Stimulated activated CD8-positive, alpha-beta memory T cell treated with anti-CD3 and anti-CD28 coated beads, Interleukin-15, amount 100 ng/mL, for 48 hours (primary cell): ENCODE measurements at regions not wholly inside any gene's neighbourhood (a gene's known extent, or its start where the extent isn't known, plus 50 kb on each side); places are given as distances from the start of the nearest gene placed in this dataset.

ENCODE experiments used
- DNase-seq, 2 donors: peaks; one replicate each; pipeline ENCODE4 v3.0.0-alpha.2; 2020; ENCODE audit warnings: low read depth in 2 of 2

GRCh38 chr7:16014031-16014430 lies 327.5 kb upstream of the MEOX2 start:
- DNase-seq, result no peak

DNA sequence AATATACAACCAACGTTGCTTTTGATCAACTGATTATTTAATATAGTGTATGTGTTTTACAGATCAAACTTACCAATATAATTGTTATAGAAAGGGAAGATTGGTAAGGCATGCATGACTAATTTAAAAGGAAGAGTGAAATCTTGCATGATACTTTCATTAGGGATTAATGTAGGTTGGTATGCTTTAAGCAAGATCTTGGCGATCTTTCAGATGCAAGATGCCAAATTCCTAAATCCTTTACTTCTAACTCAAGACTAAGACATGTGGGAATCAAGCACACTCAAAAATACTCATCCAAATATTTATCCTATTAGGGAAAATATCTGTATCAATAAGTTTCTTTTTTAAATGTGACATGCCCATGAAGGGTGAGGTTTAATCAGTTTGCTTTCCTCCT lies 321.4 kb upstream of the MEOX2 start:
- no peak for DNase-seq

DNA sequence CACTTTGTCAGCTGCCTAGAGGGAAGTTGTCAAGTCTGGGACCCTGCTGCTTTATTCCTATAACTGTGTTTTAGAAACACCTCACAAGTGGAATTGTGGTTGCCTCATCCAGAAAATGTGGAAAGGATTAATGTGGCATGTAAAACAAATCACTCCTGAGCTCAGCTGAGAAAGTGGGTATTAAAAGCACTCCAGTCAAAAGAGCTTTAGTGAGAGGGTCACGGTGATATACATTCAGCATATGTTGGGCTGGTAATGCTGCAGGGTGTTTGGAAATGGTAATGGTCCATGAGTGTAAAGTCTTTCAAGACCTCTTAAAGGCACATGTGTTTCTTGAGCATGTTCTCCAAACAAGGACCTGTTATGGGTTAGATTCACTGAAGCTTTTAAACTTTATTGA lies 318.2 kb upstream of the MEOX2 start:
- DNase-seq, result no peak

- DNase-seq, result no peak
These were observed 315.0 kb upstream of the MEOX2 start for GRCh38 chr7:16001477-16001876.

GRCh38 chr7:15998617-15999016 lies 312.1 kb upstream of the MEOX2 start:
- DNase-seq, result no peak

- no peak for DNase-seq
These were observed 308.5 kb upstream of the MEOX2 start for GRCh38 chr7:15995027-15995426.

- DNase-seq, result no peak
These were observed 302.7 kb upstream of the MEOX2 start for GRCh38 chr7:15989194-15989593.

DNA sequence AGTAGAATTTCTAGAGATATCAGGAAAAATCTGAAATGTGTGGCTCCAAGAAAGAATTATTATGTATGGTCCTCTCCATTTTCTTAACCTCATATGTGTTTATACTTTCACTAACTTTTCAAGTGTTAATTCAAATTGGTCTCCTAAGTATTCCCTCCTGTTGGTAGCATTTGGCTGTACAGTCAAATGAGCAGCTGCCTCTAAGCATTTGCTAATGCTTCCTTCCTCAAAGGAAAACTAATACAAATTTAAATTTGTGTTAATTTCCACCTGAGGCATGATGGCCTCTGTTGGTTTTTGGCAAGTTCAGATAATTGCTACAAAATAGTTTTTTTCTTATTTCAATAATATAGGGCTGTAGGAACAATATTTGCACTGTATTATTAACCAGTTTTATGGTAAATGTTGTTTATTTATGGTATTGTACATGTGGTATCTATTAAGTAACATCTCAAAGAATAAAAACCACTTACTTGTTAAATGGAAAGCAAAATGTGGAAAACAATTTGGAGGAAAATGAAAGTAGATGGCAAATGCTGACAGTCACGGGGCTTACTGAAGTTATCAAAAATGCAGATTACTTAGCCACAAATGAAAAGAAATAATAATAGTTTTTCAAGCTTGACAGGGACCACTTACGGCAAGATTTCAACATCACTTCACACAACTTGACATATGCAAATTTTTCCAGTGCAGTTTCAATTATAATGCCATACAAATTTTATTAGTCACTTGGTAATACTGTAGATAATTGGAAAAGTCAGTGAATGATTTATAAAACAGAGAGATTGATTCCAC lies 299.3 kb upstream of the MEOX2 start:
- no peak for DNase-seq

DNA sequence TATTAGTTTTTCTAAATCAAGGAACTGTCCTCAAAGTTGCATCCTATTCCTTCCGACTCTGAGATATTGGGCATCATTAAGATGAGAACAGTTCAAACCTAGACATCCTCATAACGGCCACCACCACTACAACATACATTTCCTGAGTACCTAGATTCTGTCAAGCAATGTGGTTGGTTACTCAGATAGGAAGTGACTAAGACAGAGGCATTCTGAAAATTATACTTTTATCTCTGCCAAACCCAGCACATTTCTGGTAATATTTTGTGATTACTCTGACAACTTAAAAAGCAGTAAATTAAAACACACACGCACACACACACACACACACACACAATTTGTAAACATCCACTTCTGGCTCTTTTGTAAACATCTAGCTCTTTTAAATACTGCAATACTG lies 291.2 kb upstream of the MEOX2 start:
- DNase-seq, result no peak

DNA sequence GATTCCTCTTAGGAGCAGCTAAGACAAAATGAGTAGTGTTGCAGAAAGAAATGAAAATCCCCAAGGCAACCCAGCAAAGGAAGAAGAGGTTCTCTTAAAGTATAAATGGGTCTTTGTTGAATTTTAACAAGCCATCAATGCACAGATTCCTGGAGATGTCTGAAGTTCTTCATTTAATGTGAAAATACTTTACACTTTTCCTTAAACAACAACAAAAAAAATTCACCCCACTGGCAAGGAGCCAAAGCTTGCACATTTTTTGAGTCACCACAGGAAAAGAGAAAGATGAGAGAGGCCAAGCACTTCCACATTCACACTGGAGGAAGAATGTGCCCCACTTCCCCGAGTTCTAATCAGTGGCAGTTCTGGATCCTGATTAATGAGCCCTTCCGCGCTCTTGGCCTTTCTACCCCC lies 286.4 kb upstream of the MEOX2 start:
- DNase-seq, result no peak

GRCh38 chr7:15967551-15967950 lies 281.1 kb upstream of the MEOX2 start:
- DNase-seq, result no peak

DNA sequence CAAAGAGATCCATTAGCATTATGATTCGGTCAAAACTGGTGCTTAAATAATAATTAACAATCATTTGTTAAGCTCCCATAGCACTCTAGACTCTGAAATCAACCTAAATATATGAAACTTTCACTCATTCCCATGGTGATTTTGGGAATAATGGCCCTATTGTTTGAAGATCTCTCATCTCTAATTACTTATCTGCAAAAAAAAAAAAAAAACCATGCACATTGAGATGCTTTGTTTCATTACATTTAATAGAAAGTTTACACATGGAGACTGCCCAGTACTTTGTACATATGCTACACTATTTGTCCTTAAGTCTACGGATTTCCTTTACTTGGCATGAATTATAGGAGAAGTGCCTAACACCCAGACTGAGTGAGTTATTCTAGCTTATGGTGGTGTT lies 280.6 kb upstream of the MEOX2 start:
- no peak for DNase-seq

- no peak for DNase-seq
These were observed 276.7 kb upstream of the MEOX2 start for GRCh38 chr7:15963206-15963605.

- DNase-seq, result no peak
These were observed 268.3 kb upstream of the MEOX2 start for GRCh38 chr7:15954671-15955354.

- no peak for DNase-seq
These were observed 263.8 kb upstream of the MEOX2 start for GRCh38 chr7:15950299-15950698.

GRCh38 chr7:15947754-15948153 lies 261.3 kb upstream of the MEOX2 start:
- no peak for DNase-seq

GRCh38 chr7:15938115-15938514 lies 251.6 kb upstream of the MEOX2 start:
- DNase-seq, result no peak

DNA sequence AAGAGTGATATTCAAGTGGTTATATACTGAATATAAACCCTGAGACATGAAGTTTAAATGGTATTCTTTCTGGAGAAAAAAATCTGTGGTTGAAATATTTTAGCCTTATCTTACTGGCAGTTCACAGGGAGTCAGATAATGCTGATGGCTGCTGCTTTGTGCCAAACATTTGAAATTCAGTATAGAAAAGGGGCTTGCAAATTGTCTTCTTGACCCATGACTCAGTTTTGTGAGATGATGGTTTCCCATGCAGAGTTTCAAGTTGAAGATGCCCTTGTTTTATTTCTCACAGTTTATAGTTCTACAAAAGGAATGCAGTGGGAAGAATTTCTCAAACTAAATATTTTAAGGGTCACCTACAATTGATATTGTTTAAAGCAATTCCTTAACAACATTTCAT lies 251.1 kb upstream of the MEOX2 start:
- DNase-seq, result no peak

DNA sequence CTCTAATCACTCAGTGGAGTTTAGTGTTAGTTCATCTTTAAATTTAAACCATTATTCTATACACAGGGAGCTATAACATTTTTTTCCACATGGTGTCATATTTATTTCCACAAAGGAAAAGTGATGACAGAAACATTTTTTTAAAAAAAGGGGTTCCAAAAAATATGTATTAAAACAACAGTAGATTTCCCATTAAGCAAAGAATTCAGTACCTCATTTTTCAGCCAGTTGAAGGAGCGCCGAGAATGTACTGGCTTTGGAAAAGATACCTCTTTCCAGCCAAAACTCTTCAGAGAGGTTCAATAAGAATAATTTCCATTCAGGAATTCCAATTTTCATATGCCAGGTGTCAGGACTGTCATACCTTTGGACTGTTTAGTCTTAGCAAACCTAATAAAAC lies 250.5 kb upstream of the MEOX2 start:
- no peak for DNase-seq

DNA sequence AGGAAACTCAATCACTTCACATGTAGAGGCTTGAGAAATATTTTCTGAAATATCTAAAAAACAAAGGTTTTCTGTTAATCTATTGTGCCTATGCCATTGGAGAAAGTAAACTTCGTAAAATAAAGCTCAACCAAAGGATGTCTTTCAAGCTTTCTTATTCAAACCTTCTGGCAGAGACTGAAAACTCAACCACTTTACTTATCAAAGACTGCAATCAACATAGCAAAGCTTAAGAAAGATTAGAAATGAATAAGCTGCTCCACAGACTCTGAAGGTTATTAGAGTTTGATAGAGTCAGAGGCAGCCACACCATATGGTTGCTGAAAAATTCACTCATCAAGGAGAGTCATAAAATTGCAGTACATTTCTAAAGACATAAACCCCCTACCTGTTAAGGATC lies 245.8 kb upstream of the MEOX2 start:
- DNase-seq, result no peak

GRCh38 chr7:15929411-15929810 lies 242.9 kb upstream of the MEOX2 start:
- DNase-seq, result no peak

DNA sequence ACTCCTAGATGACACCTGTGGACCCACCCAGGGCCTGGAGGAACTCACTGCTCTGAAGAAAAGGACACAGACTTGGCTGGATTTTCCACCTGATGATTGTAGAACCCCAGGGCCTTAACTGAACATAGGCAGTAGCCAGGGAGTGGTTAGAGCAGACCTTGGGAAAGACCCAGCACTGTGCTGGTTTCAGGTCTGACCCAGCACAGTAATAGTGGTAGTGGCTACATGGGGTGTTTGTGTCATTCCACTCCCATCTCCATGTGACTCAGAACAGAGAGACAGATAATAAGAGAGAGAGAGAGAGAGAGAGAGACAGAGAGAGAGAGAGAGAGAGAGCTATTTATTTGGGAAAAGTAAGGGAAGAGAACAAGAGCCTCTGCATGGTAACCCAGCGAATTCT lies 239.1 kb upstream of the MEOX2 start:
- no peak for DNase-seq

GRCh38 chr7:15924910-15925309 lies 238.4 kb upstream of the MEOX2 start:
- no peak for DNase-seq

- no peak for DNase-seq
These were observed 235.5 kb upstream of the MEOX2 start for GRCh38 chr7:15922002-15922401.
